GM18499 (cell line): ENCODE measurements at regions not wholly inside any gene's neighbourhood (a gene's known extent, or its start where the extent isn't known, plus 50 kb on each side); places are given as distances from the start of the nearest gene placed in this dataset.
"Not testable (repeated sequence)": the region's sequence is repeated elsewhere in the genome, so short reads cannot be mapped to it uniquely, and the experiment has no call there.

Experiments
- ATAC-seq: cut with Tn5 transposase; IDR thresholded peaks from one replicate; pipeline ENCODE4 v1.9.1; 2021; ENCODE audit warnings: moderate number of reproducible peaks; ENCODE audit not compliant: insufficient read depth, unreplicated experiment

DNA sequence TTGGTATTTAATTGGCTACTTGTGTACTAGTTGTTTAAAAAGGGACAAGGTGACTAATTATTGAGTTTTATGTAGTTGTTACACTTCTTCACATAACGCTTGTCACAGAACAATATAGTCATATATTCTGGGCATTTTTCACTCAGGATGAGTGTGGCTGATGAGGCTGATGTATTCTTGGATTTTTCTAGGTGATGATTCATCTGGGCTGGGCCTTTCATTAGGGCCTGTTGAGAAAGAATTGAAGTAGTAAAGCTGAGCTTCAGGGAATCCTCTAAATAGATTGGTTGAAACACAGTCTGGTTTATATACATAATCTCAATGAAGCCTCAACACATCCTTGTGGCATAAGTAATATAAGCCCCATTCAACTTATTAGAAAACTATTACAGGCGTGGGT lies 445.7 kb downstream of the DAD1 start:
- no peak for ATAC-seq

DNA sequence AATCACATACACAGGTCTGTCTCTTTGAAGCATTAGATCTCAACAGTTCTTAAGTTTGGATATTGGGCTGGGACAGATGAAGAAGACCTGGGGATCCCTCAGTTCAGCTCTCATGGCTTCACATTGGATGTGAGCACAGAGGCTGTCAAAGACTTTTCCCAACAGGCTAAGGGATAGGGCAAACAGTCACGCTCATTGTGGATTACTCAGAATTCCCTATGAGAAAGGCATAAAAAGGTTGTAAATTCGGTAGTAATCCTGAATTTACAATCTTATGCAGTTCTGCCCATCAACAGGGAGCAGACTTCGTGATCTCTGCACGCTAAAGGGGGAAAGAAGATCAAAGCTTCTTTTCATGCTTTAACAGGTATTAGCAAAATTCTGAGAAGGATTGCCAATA lies 448.4 kb downstream of the DAD1 start:
- no peak for ATAC-seq

DNA sequence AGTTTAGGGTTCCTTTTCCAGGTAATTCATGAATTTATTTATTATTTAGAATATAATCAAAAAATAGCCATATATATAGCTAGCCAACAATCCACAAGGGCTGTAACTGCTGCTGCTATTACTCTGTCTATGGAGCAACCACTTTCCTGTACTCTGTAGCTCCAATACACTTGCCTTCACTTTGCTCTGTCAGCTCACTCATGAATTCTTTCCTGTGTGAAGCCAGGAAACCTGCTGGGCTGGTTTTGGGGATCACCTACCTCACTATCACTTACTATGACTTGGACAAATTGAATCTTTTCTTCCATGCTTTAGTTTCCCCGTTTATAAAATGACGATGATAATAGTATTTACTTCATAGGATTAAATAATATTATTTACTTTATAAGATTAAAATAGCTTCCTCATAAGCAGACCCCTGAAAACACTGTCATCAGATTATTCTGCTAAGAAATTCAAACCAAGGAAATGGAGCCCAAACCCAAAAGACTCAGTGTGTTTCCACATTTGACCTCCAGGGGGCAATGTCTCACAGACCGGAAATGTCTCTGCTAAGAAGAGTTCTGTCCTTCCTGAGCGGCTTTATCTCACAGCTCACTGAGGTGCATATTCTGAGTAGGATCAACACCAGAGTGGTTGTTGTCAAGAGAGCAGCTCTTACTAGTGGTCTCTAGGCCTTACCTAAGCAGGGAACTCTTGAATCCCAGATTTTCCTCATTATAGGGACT lies 457.1 kb downstream of the DAD1 start:
- no peak for ATAC-seq

GRCh38 chr14:22124073-22124613 lies 450.5 kb upstream of the OR4E1 start:
- no peak for ATAC-seq

- ATAC-seq: no peak
Observed at GRCh38 chr14:22122829-22123560, 449.4 kb upstream of the OR4E1 start.

- ATAC-seq: no peak
Observed at GRCh38 chr14:22122227-22122818, 448.7 kb upstream of the OR4E1 start.

GRCh38 chr14:22118899-22119477 lies 445.4 kb upstream of the OR4E1 start:
- no peak for ATAC-seq

DNA sequence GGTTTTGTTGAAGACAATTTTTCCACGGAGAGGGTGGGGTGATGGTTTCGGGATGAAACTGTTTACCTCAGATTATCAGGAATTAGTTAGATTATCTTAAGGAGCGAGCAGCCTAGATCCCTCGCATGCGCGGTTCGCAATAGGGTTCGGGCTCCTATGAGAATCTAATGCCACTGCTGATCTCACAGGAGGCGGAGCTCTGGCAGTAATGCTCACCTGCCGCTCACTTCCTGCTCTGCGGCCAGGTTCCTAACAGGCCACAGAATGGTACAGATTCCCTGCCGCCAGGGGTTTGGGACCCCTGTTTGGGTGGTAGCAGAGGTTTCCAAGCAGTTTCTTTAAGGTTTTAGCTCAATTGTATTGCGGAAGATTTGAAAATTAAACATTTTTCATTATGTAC lies 439.8 kb upstream of the OR4E1 start:
- ATAC-seq: no peak

GRCh38 chr14:22112004-22112403 lies 438.4 kb upstream of the OR4E1 start:
- ATAC-seq: no peak

DNA sequence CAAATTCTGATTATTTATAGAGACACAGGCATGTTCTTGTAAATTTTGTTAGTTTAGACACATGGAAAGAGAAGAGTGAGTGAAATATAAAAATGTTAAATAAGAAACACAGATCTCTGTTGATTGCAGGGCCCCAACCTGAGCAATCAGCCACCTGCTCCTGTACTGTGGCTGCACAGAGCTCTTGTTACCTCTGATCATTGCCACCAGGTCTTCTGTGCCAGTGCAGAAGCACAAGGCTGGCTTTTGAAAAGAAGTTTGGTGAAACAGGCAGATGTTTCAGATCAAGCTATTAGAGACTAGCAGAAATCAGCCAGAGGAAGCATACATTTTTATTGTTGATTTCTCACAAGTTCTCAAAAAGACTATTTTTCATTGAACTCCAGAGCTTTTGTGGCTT lies 434.1 kb upstream of the OR4E1 start:
- no peak for ATAC-seq

GRCh38 chr14:22106700-22107697 lies 433.4 kb upstream of the OR4E1 start:
- ATAC-seq: no peak

- ATAC-seq: no peak
Observed at GRCh38 chr14:22105624-22106006, 432.0 kb upstream of the OR4E1 start.

GRCh38 chr14:22105006-22105623 lies 431.5 kb upstream of the OR4E1 start:
- ATAC-seq: no peak

DNA sequence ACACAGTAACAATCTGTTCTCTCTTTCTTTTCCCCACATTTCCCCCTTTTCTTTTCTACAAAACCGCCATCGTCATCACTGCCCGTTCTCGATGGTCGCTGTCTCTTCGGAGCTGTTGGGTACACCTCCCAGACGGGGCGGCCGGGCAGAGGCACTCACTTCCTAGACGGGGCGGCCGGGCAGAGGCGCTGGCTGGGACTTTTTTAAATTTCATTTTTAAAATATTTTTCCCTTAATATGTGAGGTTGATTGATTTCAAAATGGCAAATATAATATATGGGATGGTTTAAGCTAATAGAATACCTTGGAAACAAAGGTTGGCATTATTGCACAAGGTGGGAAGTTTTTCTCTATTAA lies 427.1 kb upstream of the OR4E1 start:
- ATAC-seq: not testable (repeated sequence)

DNA sequence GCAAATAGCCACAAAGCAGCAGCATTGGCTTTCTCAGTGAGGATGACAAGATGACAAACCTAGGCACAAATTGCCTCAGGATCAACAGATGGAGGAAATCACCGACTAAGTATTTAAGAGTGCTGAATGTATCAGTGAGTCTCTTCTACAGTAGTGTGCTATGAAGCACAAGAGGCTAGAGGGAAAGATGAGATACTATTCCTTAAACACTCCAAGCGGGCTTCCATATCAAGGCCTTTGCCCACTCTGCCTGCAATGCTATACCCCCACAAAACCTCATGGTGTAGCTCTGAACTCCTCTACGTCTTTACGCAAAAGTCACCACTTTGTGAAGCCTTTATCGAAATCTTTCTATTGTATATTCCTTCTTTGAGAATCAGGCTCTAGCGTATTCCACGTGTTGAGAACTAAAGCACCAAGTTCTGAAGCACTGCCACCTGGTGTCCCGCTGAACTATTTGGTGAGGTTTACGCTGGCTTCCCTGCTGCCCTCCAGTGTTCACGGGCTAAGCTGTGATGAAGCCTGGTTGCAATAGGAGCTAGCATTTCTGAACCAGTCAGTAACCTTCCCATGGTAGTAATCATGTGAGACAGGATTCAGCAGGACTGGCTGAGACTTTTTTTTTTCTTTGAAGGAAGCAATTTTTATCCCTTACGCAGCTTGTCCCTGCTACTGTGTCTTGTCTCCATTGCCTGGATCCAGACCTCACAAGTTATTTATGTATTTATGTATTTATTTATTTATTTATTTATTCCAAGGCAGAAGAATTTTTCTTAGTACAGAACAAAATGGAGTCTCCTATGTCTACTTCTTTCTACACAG lies 426.5 kb upstream of the OR4E1 start:
- ATAC-seq: no peak

GRCh38 chr14:22098435-22098834 lies 424.8 kb upstream of the OR4E1 start:
- no peak for ATAC-seq

DNA sequence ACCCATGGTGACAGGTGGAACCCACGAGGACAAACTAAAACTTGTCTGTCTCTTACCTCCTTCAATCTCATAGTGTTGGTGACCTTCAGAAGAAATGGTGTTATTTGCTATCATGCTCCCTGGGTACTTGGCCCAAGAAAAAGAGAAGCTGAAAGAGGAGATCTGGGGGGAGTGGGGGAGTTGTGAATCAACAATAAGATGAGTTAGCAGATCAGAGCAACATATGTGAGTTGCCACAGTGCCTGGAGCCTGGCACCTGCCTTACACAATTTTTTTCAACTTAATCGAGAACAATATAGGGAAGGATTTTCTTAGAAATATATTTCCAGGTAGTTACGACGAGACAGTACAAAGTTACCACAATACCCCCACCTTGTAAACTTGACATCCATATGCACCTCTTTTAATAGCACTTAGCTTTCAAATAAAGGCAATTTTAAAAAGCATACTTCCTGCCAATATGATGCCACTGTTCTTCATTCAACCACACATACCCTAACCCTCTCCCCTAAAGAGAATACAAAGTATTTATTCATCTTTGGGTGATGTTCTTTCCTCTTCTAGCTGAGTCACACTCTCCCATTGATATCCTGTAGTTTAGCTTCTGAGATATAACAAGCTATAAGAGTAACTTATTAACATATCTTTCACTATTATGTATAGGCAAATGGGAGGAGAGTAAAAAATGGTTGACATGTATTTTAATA lies 424.1 kb upstream of the OR4E1 start:
- no peak for ATAC-seq

GRCh38 chr14:22097072-22097471 lies 423.5 kb upstream of the OR4E1 start:
- no peak for ATAC-seq
